AG09309 (cell line): ENCODE measurements at regions not wholly inside any gene's neighbourhood (a gene's known extent, or its start where the extent isn't known, plus 50 kb on each side); places are given as distances from the start of the nearest gene placed in this dataset.
A peak's percentile ranks its signal among the peaks of the same experiment; 100 is the strongest.

Experiments
- DNase-seq: peaks from one replicate; pipeline ENCODE4 v3.0.0-alpha.2; 2010; ENCODE audit warnings: low read depth
- H3K4me3 ChIP-seq: 2 replicates; pipeline ENCODE4 v1.5.1; 2011; ENCODE audit warnings: mild to moderate bottlenecking, low read depth, low read length, moderate library complexity; ENCODE audit not compliant: control insufficient read depth
- CTCF ChIP-seq: IDR thresholded peaks from 2 replicates; pipeline ENCODE4 v1.5.1; 2011; ENCODE audit warnings: mild to moderate bottlenecking, low read depth, low read length, inconsistent platforms; ENCODE audit not compliant: insufficient read depth, control insufficient read depth; ENCODE audit errors: missing control alignments

- DNase-seq = no peak
- no peak overlapping the region for H3K4me3 ChIP-seq
- no peak for TF ChIP-seq CTCF
Measured at GRCh38 chr18:25853691-25854433, 236.6 kb downstream of the SS18 start.

GRCh38 chr18:25843791-25844190 lies 246.6 kb downstream of the SS18 start:
- TF ChIP-seq CTCF = no peak
- DNase-seq = no peak
- H3K4me3 ChIP-seq = no peak overlapping the region

GRCh38 chr18:25842665-25843064 lies 247.7 kb downstream of the SS18 start:
- no peak for TF ChIP-seq CTCF
- DNase-seq = no peak
- no peak overlapping the region for H3K4me3 ChIP-seq

- no peak for DNase-seq
- H3K4me3 ChIP-seq = no peak overlapping the region
- TF ChIP-seq CTCF = no peak
Measured at GRCh38 chr18:25834061-25834460, 256.4 kb downstream of the SS18 start.

- peak; percentile 11 for DNase-seq
- TF ChIP-seq CTCF = peak; percentile 94
Measured at GRCh38 chr18:25832001-25832604, 258.3 kb downstream of the SS18 start.

GRCh38 chr18:25831301-25831701 lies 259.1 kb downstream of the SS18 start:
- no peak for TF ChIP-seq CTCF
- no peak overlapping the region for H3K4me3 ChIP-seq
- no peak for DNase-seq

More at GRCh38 chr18:25832001-25832604, 258.3 kb downstream of the SS18 start:
- no peak overlapping the region for H3K4me3 ChIP-seq

GRCh38 chr18:25830787-25831186 lies 259.6 kb downstream of the SS18 start:
- no peak for TF ChIP-seq CTCF
- H3K4me3 ChIP-seq = no peak overlapping the region
- peak; percentile 52 for DNase-seq
